ENCODE measurements at regions not wholly inside any gene's neighbourhood (a gene's known extent, or its start where the extent isn't known, plus 50 kb on each side); places are given as distances from the start of the nearest gene placed in this dataset.

DNA sequence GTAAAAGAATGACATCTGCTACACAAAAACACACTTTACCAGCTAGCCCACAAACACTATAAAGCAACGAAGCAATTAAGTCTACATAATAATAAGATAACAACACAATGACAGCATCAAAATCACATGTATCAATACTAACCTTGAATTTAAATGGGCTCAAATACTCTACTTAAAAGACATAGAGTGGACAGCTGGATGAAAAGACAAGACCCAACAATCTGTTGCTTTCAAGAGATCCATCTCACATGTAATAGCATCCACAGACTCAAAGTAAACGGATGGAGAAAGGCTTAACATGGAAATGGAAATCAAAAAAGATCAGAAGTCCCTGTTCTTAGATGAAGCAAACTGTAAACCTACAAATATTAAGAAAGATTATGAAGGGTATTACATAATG lies 2175.9 kb downstream of the PCDH9 start:
- no peak overlapping the region for H3K9ac ChIP-seq
- TF ChIP-seq Cebpa-rat (IDR thresholded peaks at IDR 0.05), result no peak

DNA sequence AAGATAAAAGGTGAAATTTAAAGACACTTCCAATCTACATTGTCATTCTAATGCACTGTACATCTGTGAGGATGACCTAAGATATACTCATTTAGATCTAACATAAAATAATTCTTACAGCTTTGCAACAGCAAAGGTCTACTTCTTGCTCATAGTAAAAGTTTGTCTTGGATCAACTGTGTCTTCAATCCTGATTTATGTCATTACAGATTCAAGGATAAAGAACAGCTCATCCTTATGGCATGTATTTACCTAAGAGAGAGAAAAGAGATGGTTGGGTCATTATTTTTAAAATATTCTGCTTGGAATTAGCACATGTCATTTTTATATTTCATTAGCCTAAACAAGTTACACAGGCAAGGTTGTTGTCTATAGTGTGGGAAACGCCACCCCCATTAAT lies 2193.1 kb downstream of the PCDH9 start:
- no peaks in the 10 kb centered on the region for H3K36me3 ChIP-seq
- no peaks in the 10 kb centered on the region for H3K27me3 ChIP-seq
- no peak overlapping the region for H3K9ac ChIP-seq
- no peaks in the 10 kb centered on the region for H3K4me1 ChIP-seq
- H3K4me2 ChIP-seq, result no peak overlapping the region
- H3K9me3 ChIP-seq (replicated peaks in 1 of 11), result no peaks in the 10 kb centered on the region
- no peak overlapping the region for H3K4me3 ChIP-seq
- no peak overlapping the region for H3K27ac ChIP-seq
- H4K20me1 ChIP-seq, result no peaks in the 10 kb centered on the region
- TF ChIP-seq Cebpa-rat (IDR thresholded peaks at IDR 0.05), result no peak

More for the DNA sequence above, 2175.9 kb downstream of the PCDH9 start:
- Histone ChIP-seq H3K27me3 (no peaks in the 10 kb centered on the region), H3K4me2 (no peak overlapping the region), H4K20me1 (no peaks in the 10 kb centered on the region), H3K4me3 (no peak overlapping the region), H3K27ac (no peak overlapping the region), H3K4me1 (no peaks in the 10 kb centered on the region), H3K36me3 (no peaks in the 10 kb centered on the region), H3K9me3 (replicated peaks in 1 of 11) (no peaks in the 10 kb centered on the region)

DNA sequence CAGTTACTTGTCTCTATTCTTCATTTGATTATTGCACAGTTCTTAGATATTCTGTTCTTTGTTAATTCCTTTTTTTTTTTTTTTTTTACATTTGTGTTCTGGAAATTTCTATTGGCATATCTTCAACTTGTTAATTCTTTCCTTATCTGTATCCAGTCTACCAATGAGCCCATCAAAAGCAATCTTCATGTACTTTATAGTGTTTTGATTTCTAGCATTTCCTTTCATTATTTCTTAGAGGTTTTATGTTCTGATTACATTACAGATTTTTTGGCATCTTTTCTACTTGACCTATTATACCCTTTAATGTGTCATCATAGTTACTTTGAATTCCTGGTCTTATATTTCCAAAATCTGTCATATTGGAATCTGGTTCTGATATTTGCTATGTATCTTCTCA lies 2194.8 kb downstream of the PCDH9 start:
- no peak for TF ChIP-seq Cebpa-rat (IDR thresholded peaks at IDR 0.05)
- H3K4me1 ChIP-seq, result no peaks in the 10 kb centered on the region
- no peak overlapping the region for H3K4me3 ChIP-seq

DNA sequence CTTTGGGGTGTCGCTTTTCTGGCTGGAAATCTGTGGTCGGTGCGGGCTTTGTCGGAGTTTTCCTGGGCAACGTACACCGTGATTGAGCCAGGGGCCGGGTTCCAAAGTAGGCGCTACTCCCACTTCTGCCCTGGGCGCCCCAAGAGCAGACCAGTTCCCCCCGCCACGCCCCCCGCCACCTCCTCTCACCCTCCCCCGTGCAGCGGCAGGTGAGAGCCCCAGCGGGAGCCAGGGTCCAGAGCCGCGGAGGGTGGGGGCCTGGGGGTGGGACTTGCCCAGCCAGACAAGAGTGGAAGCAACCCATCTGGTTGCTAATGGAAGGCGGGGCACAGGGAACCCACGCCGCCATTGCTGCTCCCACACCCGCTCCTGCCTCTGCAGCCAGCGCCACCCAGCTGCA lies 2195.9 kb downstream of the PCDH9 start:
- no peaks in the 10 kb centered on the region for H3K4me1 ChIP-seq
- H3K9ac ChIP-seq, result no peak overlapping the region
- TF ChIP-seq Cebpa-rat (IDR thresholded peaks at IDR 0.05), result no peak
- no peaks in the 10 kb centered on the region for H3K36me3 ChIP-seq
- no peak overlapping the region for H3K4me3 ChIP-seq
- no peak overlapping the region for H3K4me2 ChIP-seq
- H3K27me3 ChIP-seq, result no peaks in the 10 kb centered on the region
- H3K27ac ChIP-seq, result no peak overlapping the region
- no peaks in the 10 kb centered on the region for H3K9me3 ChIP-seq (replicated peaks in 1 of 11)
- H4K20me1 ChIP-seq, result no peaks in the 10 kb centered on the region

More for the DNA sequence above, 2194.8 kb downstream of the PCDH9 start:
- Histone ChIP-seq H3K9ac (no peak overlapping the region), H4K20me1 (no peaks in the 10 kb centered on the region), H3K9me3 (replicated peaks in 1 of 11) (no peaks in the 10 kb centered on the region), H3K27ac (no peak overlapping the region), H3K27me3 (no peaks in the 10 kb centered on the region), H3K4me2 (no peak overlapping the region), H3K36me3 (no peaks in the 10 kb centered on the region)

DNA sequence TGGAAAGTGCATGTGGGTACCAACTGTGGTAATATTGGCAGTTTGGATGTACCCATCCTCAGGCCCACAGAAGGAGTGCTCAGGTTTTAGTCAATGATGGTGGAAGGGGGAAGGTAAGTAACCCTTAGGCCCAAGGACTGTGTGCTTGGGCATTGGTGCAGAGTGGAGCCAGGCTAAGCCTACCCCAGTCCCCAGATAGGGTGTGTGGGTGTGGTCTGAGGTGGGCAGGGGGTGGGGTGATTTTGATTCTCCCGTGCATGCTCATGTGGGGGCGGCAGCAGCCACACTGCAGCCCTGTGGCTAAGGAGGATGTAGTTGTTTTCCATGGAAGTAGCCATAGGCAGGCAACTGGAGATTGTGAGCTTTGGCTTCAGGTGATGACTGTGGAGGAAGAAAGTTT lies 2197.3 kb downstream of the PCDH9 start:
- H3K4me1 ChIP-seq, result no peaks in the 10 kb centered on the region
- no peak for TF ChIP-seq Cebpa-rat (IDR thresholded peaks at IDR 0.05)
- no peak overlapping the region for H3K9ac ChIP-seq
- no peaks in the 10 kb centered on the region for H3K9me3 ChIP-seq (replicated peaks in 1 of 11)
- H3K4me2 ChIP-seq, result no peak overlapping the region
- H3K36me3 ChIP-seq, result no peaks in the 10 kb centered on the region
- H3K27ac ChIP-seq, result no peak overlapping the region
- no peak overlapping the region for H3K4me3 ChIP-seq
- no peaks in the 10 kb centered on the region for H4K20me1 ChIP-seq
- no peaks in the 10 kb centered on the region for H3K27me3 ChIP-seq

DNA sequence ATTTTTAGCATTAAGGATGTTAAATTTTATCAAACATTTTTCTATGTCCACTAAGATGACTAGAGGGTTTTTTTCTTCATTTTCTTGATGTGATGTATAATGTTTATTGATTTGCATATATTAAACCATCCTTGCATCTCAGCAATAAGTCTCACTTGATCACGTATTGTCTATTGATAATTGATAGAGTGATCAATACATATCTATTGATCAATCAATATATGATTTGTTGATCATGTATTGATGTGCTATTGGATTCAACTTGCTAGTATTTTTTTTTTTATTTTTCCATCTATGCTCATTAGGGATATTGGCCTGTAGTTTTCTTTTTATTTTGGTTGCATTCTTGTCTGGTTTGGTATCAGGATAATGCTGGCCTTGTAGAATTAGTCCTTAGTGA lies 2202.0 kb downstream of the PCDH9 start:
- Histone ChIP-seq H3K27me3 (no peaks in the 10 kb centered on the region), H4K20me1 (no peaks in the 10 kb centered on the region), H3K27ac (no peak overlapping the region), H3K4me1 (no peaks in the 10 kb centered on the region), H3K4me2 (no peak overlapping the region), H3K36me3 (no peaks in the 10 kb centered on the region), H3K4me3 (no peak overlapping the region), H3K9me3 (replicated peaks in 1 of 11) (no peaks in the 10 kb centered on the region), H3K9ac (no peak overlapping the region)
- TF ChIP-seq Cebpa-rat (IDR thresholded peaks at IDR 0.05), result no peak

DNA sequence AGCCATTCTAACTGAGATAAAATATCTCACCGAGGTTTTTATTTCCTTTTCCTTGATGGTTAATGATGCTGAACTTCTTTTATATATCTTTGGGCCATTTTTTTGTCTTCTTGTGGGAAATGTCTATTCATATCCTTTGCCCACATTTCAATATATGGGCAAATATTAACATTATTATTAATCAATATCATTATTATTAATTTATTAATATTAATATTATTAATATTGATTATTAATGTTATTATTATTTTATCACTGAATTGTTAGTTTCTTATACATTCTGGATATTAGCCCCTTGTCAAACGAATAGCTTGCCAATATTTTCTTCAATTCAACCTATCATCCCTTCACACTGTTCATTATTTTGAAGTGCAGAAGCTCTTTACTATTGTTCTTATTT lies 2203.6 kb downstream of the PCDH9 start:
- Histone ChIP-seq H3K27ac (no peak overlapping the region), H3K9me3 (replicated peaks in 1 of 11) (no peaks in the 10 kb centered on the region), H3K4me3 (no peak overlapping the region), H3K27me3 (no peaks in the 10 kb centered on the region), H3K36me3 (no peaks in the 10 kb centered on the region), H3K9ac (no peak overlapping the region), H3K4me2 (no peak overlapping the region), H3K4me1 (no peaks in the 10 kb centered on the region), H4K20me1 (no peaks in the 10 kb centered on the region)
- TF ChIP-seq Cebpa-rat (IDR thresholded peaks at IDR 0.05), result no peak

DNA sequence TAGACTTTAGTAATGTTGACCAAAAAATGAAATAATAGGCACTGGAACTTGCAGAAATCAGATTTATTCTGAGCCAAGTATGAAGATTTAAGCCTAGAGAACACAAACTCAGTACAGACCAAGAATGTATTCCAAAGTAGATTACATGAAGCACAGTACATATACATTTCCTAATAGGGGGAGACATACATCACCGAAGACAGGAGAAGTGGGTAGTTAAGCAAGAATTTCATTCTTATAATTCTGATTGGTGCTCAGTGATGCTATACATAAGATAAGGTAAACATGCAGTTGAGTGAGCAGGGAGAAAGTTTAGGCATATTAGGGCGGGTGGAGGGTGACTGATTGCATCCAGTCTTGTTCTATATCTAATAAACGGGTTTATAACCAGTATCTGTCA lies 2218.8 kb downstream of the PCDH9 start:
- H3K27me3 ChIP-seq, result no peaks in the 10 kb centered on the region
- no peak overlapping the region for H3K4me3 ChIP-seq
- TF ChIP-seq Cebpa-rat (IDR thresholded peaks at IDR 0.05), result no peak
- H4K20me1 ChIP-seq, result no peaks in the 10 kb centered on the region
- no peak overlapping the region for H3K9ac ChIP-seq
- no peak overlapping the region for H3K4me2 ChIP-seq
- no peaks in the 10 kb centered on the region for H3K4me1 ChIP-seq
- no peak overlapping the region for H3K27ac ChIP-seq
- H3K9me3 ChIP-seq (replicated peaks in 1 of 11), result no peaks in the 10 kb centered on the region
- no peaks in the 10 kb centered on the region for H3K36me3 ChIP-seq

DNA sequence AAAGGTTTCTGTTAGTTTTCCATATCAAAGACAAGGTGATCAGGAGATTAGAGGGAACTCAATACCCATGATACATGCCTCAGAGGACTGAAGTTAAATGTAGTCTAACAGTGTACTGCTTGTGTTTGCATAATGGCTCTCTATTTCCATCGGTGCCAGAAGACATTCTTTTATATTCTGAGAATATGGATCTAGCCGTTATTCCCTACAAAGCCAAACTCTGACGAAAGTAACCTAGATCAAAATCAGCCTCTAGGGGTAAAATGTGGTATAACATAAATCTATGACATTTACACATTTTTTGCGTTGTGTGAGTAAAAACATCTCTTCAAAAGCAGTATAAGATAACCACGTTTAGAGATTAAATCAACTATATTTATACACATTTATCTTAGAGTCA lies 2232.7 kb downstream of the PCDH9 start:
- H3K27ac ChIP-seq, result no peak overlapping the region
- H4K20me1 ChIP-seq, result no peaks in the 10 kb centered on the region
- peaks cover 0 to 11% (median 0%) of the 10 kb centered on the region in 10 experiments; a peak in 3 of 20 replicates for H3K4me1 ChIP-seq
- no peaks in the 10 kb centered on the region for H3K36me3 ChIP-seq
- TF ChIP-seq Cebpa-rat (IDR thresholded peaks at IDR 0.05), result no peak
- H3K9ac ChIP-seq, result no peak overlapping the region
- peaks cover 0 to 12% (median 5%) of the 10 kb centered on the region in 11 experiments; a peak in 12 of 22 replicates for H3K9me3 ChIP-seq (replicated peaks in 1 of 11)
- no peaks in the 10 kb centered on the region for H3K27me3 ChIP-seq
- no peak overlapping the region for H3K4me3 ChIP-seq
- H3K4me2 ChIP-seq, result no peak overlapping the region

DNA sequence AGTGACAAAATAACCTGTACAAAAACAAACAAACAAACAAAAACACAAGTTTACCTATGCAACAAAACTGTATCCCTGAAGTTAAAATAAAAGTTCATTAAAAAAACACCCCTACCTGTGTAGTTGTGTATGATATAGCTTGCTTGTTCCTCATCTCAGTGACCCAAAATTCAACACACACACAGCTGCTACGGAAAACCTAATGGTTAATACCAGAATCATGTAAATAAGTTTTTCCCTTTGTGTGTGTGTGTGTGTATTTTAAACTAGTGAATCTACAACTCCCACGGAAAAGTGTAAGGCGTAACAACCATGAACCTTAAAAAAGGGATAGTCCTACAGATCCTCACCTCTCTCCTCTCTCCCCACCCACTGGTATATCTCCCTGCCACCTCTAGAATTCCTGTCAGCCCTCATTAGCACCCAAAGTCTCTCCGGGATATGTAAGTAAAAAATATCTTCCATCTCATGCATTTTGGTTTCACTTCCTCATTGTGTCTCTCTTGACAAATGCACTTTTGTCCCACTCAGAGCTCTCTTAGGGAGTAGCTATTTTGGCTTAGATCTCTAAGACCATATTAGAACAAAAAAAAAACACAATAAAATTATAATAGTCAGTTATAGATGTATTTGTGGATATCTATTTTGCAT lies 2236.5 kb downstream of the PCDH9 start:
- Histone ChIP-seq H3K27me3 (no peaks in the 10 kb centered on the region), H3K9ac (no peak overlapping the region), H3K4me1 (peaks cover 0 to 11% (median 0%) of the 10 kb centered on the region in 10 experiments; a peak in 3 of 20 replicates), H3K36me3 (no peaks in the 10 kb centered on the region), H3K4me2 (peak overlapping the region in 3 of 11 experiments; percentile 4 to 29 (median 20); a peak in 1 of 22 replicates), H3K27ac (no peak overlapping the region), H3K4me3 (no peak overlapping the region), H3K9me3 (replicated peaks in 1 of 11) (peaks cover 0 to 12% (median 5%) of the 10 kb centered on the region in 11 experiments; a peak in 12 of 22 replicates), H4K20me1 (no peaks in the 10 kb centered on the region)
- no peak for TF ChIP-seq Cebpa-rat (IDR thresholded peaks at IDR 0.05)
